DND-41 (cell line): ENCODE measurements at regions not wholly inside any gene's neighbourhood (a gene's known extent, or its start where the extent isn't known, plus 50 kb on each side); places are given as distances from the start of the nearest gene placed in this dataset.

Experiments used
- ATAC-seq: fragments of 200-7000 bp; cut with Tn5 transposase; 3 replicates; pipeline ENCODE4 v1.9.1; 2021; ENCODE audit warnings: low read depth; ENCODE audit not compliant: insufficient read depth
- DNase-seq: peaks from one replicate; pipeline ENCODE4 v3.0.0-alpha.2; 2020
- H2AFZ ChIP-seq: 2 replicates; pipeline ENCODE4 v1.6.0; 2012; ENCODE audit warnings: low read depth, low read length
- H3K27ac ChIP-seq: 2 replicates; pipeline ENCODE4 v1.5.1; 2012; ENCODE audit warnings: low read length, inconsistent platforms
- H3K27me3 ChIP-seq: fragments of 200-600 bp; sonication (generic); 2 replicates; pipeline ENCODE4 v1.6.0; 2012; ENCODE audit warnings: low read length, mild to moderate bottlenecking, inconsistent platforms; ENCODE audit not compliant: insufficient read depth, poor library complexity
- H3K36me3 ChIP-seq: 2 replicates; pipeline ENCODE4 v1.5.1; 2012; ENCODE audit warnings: low read length, inconsistent platforms; ENCODE audit not compliant: insufficient read depth
- H3K4me1 ChIP-seq: 2 replicates; pipeline ENCODE4 v1.5.1; 2012; ENCODE audit warnings: mild to moderate bottlenecking, low read length; ENCODE audit not compliant: insufficient read depth
- H3K4me2 ChIP-seq: 2 replicates; pipeline ENCODE4 v1.6.0; 2012; ENCODE audit warnings: mild to moderate bottlenecking, moderate library complexity, low read length, inconsistent platforms; ENCODE audit not compliant: insufficient read depth
- H3K4me3 ChIP-seq, 2 experiments: fragments of 200-600 bp in 1 of 2; shearing (Covaris generic) in 1 of 2; 2 replicates each; pipeline ENCODE4 v1.5.1; 2012 to 2016; ENCODE audit warnings: inconsistent platforms in 2 of 2, low read length in 2 of 2, mild to moderate bottlenecking in 2 of 2, low read depth in 1 of 2, moderate library complexity in 1 of 2
- H3K79me2 ChIP-seq: 2 replicates; pipeline ENCODE4 v1.6.0; 2012; ENCODE audit warnings: low read length, inconsistent platforms; ENCODE audit not compliant: insufficient read depth
- H3K9ac ChIP-seq: 2 replicates; pipeline ENCODE4 v1.6.0; 2012; ENCODE audit warnings: low read depth, mild to moderate bottlenecking, inconsistent platforms, low read length, moderate library complexity
- H3K9me3 ChIP-seq: 2 replicates; pipeline ENCODE4 v1.5.1; 2012; ENCODE audit warnings: low read length, moderate library complexity, mild to moderate bottlenecking, inconsistent platforms; ENCODE audit not compliant: insufficient read depth, severe bottlenecking
- H4K20me1 ChIP-seq: 2 replicates; pipeline ENCODE4 v1.6.0; 2012; ENCODE audit warnings: low read length; ENCODE audit not compliant: insufficient read depth
- EZH2 ChIP-seq: IDR thresholded peaks from 3 replicates; pipeline ENCODE4 v1.6.1; 2012; ENCODE audit warnings: borderline replicate concordance, low read depth, mild to moderate bottlenecking, moderate library complexity, low read length, inconsistent platforms; ENCODE audit not compliant: severe bottlenecking
- TF ChIP-seq, protein P1 (sequence below): IDR thresholded peaks from 2 replicates; pipeline ENCODE4 v1.5.1; 2012; ENCODE audit warnings: borderline replicate concordance, low read length, moderate library complexity, mild to moderate bottlenecking; ENCODE audit not compliant: poor library complexity, severe bottlenecking; ENCODE audit errors: extremely low read depth

DNA sequence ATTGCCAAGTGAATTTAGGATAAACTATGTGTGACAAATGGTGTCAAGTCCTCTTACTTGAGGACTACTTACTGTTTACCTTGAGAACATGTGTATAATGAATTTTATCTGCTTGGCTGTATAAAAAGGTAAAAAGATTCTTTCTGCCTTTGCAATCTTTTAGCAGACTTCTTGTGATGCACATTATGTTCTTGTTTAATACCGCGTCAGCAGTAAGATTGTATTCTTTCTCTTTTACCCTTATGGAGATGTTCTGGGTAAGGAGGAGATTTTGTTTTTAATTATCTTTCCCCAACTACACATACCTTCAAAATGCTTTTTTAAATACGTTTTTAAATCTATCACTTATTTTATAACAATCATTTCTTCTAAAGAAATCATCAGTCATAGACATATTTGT, 1166.4 kb upstream of the CNTN5 start:
- no peaks in the 10 kb centered on the region for H3K9me3 ChIP-seq
- no peak overlapping the region for H2AFZ ChIP-seq
- no peak overlapping the region for H3K4me3 ChIP-seq
- DNase-seq (no peak), ATAC-seq (no peak)
- H3K36me3 ChIP-seq = no peaks in the 10 kb centered on the region
- TF ChIP-seq, protein P1, sequence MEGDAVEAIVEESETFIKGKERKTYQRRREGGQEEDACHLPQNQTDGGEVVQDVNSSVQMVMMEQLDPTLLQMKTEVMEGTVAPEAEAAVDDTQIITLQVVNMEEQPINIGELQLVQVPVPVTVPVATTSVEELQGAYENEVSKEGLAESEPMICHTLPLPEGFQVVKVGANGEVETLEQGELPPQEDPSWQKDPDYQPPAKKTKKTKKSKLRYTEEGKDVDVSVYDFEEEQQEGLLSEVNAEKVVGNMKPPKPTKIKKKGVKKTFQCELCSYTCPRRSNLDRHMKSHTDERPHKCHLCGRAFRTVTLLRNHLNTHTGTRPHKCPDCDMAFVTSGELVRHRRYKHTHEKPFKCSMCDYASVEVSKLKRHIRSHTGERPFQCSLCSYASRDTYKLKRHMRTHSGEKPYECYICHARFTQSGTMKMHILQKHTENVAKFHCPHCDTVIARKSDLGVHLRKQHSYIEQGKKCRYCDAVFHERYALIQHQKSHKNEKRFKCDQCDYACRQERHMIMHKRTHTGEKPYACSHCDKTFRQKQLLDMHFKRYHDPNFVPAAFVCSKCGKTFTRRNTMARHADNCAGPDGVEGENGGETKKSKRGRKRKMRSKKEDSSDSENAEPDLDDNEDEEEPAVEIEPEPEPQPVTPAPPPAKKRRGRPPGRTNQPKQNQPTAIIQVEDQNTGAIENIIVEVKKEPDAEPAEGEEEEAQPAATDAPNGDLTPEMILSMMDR = no peak
- no peaks in the 10 kb centered on the region for H3K4me1 ChIP-seq
- no peak overlapping the region for H3K9ac ChIP-seq
- H3K27me3 ChIP-seq = no peaks in the 10 kb centered on the region
- no peak overlapping the region for H3K27ac ChIP-seq
- H3K79me2 ChIP-seq = no peaks in the 10 kb centered on the region
- no peak overlapping the region for H3K4me2 ChIP-seq
- H4K20me1 ChIP-seq = no peaks in the 10 kb centered on the region

DNA sequence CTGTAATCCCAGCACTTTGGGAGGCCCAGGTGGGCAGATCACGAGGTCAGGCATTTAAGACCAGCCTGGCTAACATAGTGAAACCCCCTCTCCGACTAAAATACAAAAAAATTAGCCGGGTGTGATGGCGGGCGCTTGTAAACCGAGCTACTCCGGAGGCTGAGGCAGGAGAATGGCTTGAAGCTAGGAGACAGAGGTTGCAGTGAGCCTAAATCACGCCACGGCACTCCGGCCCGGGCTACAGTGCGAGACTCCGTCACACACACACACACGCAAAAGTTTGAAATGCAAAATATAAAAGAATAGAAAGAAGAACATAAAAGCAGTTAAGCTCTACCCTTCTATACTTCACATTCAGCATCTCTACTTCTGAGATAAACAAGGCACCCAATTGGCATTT, 1165.9 kb upstream of the CNTN5 start:
- TF ChIP-seq, protein P1 = no peak
- no peak for TF ChIP-seq EZH2
- Histone ChIP-seq H2AFZ (no peak overlapping the region), H3K79me2 (no peaks in the 10 kb centered on the region), H3K36me3 (no peaks in the 10 kb centered on the region), H3K9me3 (no peaks in the 10 kb centered on the region), H3K27ac (no peak overlapping the region), H3K4me3 (no peak overlapping the region), H3K4me1 (no peaks in the 10 kb centered on the region), H3K27me3 (no peaks in the 10 kb centered on the region), H4K20me1 (no peaks in the 10 kb centered on the region), H3K9ac (no peak overlapping the region), H3K4me2 (no peak overlapping the region)
- no peak for ATAC-seq
- DNase-seq = no peak

DNA sequence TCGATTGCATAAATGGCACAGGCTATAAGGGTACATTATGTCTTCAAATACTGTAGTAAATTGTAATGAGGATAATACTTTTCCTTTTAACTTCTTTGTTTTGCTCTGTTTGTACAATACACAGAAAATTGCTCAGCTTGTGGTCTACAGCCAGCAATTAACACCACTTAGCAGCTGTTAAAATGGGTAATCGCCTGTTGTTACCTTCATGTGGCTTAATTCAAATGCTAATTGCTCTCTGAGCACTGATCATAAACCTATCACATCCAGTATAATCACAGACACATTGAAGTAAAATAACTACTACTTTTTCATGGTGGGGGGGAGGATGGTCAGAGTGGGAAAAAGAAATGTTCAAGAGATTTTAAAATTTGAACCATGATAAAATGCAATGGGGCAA, 1164.1 kb upstream of the CNTN5 start:
- Histone ChIP-seq H3K27me3 (no peaks in the 10 kb centered on the region), H3K79me2 (no peaks in the 10 kb centered on the region), H3K4me3 (no peak overlapping the region), H3K4me2 (no peak overlapping the region), H4K20me1 (no peaks in the 10 kb centered on the region), H3K9ac (no peak overlapping the region), H3K9me3 (no peaks in the 10 kb centered on the region), H3K27ac (no peak overlapping the region), H2AFZ (no peak overlapping the region), H3K36me3 (no peaks in the 10 kb centered on the region), H3K4me1 (no peaks in the 10 kb centered on the region)
- DNase-seq (no peak), ATAC-seq (no peak)
- no peak for TF ChIP-seq EZH2
- TF ChIP-seq, protein P1 = no peak

DNA sequence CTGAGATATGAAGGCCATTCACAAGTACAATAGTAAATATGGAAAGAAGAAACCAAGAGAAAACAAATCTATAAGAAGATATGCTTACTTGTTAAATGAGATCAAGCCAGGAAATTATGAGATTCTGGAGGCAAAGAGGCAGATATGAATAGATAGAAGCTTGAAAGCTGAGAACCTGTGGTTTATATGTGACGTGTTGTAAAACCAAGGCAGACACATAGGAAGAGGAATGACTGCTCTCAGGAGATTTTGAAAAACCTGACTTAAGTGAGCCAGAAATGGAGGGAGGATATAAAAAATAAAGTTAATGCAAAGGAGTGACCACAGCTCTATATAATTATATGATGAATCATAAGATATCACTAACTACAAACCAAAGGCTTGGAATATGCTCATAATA, 1160.5 kb upstream of the CNTN5 start:
- DNase-seq = no peak
- Histone ChIP-seq H4K20me1 (no peaks in the 10 kb centered on the region), H3K79me2 (no peaks in the 10 kb centered on the region), H3K4me2 (no peak overlapping the region), H3K27me3 (no peaks in the 10 kb centered on the region), H3K9me3 (no peaks in the 10 kb centered on the region), H3K9ac (no peak overlapping the region), H3K36me3 (no peaks in the 10 kb centered on the region), H3K27ac (no peak overlapping the region), H3K4me1 (no peaks in the 10 kb centered on the region), H3K4me3 (no peak overlapping the region), H2AFZ (no peak overlapping the region)
- no peak for ATAC-seq
- no peak for TF ChIP-seq EZH2
- TF ChIP-seq, protein P1 = no peak
